Heart left ventricle (tissue), 16 donors: ENCODE measurements at regions not wholly inside any gene's neighbourhood (a gene's known extent, or its start where the extent isn't known, plus 50 kb on each side); places are given as distances from the start of the nearest gene placed in this dataset.

Experiments
- ATAC-seq, 4 donors: fragments of 200-7000 bp; cut with Tn5 transposase; one replicate each; pipeline ENCODE4 v1.9.1; 2020 to 2022; ENCODE audit warnings: moderate library complexity in 4 of 4, mild to moderate bottlenecking in 3 of 4, moderate number of reproducible peaks in 1 of 4
- DNase-seq, 5 donors: peaks; one replicate each; pipeline ENCODE4 v3.0.0-alpha.2; 2020
- H3K27ac ChIP-seq, 12 donors: fragments of 200-600 bp; sonication (generic) in 4 of 12; one replicate each; pipeline versions ENCODE4 v1.5.0 to v1.8.0; 2016 to 2022; ENCODE audit warnings: mild to moderate bottlenecking in 2 of 12
- H3K27me3 ChIP-seq, 9 donors: fragments of 200-600 bp; sonication (generic) in 2 of 9; one replicate each; pipeline versions ENCODE4 v1.5.1 to v1.8.0; 2016 to 2022; ENCODE audit warnings: mild to moderate bottlenecking in 3 of 9
- H3K36me3 ChIP-seq, 9 donors: fragments of 200-600 bp; sonication (generic) in 2 of 9; one replicate each; pipeline versions ENCODE4 v1.5.0 to v1.8.0; 2018 to 2022; ENCODE audit warnings: mild to moderate bottlenecking in 2 of 9
- H3K4me1 ChIP-seq, 12 donors: fragments of 200-600 bp; sonication (generic) in 4 of 12; one replicate each; pipeline versions ENCODE4 v1.5.0 to v1.8.0; 2016 to 2022; ENCODE audit warnings: mild to moderate bottlenecking in 3 of 12
- H3K4me3 ChIP-seq, 12 donors: fragments of 200-600 bp; sonication (generic) in 4 of 12; one replicate each; pipeline versions ENCODE4 v1.5.0 to v1.8.0; 2017 to 2022; ENCODE audit warnings: mild to moderate bottlenecking in 9 of 12, moderate library complexity in 4 of 12
- H3K9me3 ChIP-seq, 12 donors: fragments of 200-600 bp; sonication (generic) in 4 of 12; one replicate each; pipeline versions ENCODE4 v1.5.0 to v1.8.0; 2016 to 2022; ENCODE audit warnings: mild to moderate bottlenecking in 1 of 12
- POLR2A ChIP-seq, 2 donors: fragments of 450-650 bp; IDR thresholded peaks; one replicate each; pipeline ENCODE4 v1.6.1; 2017; ENCODE audit warnings: antibody characterized with exemption in 2 of 2, mild to moderate bottlenecking in 2 of 2, moderate library complexity in 2 of 2
- WGBS, 4 donors: extraction: QIAGEN DNeasy Blood & Tissue Kit in 2 of 4; methylation state at CpG; one replicate each; pipeline versions ENCODE4 v1.1.5 to v1.1.7; 2013 to 2018; 5-methylcytosine and 5-hydroxymethylcytosine counted together
- intact Hi-C, 10 donors: fragments of 100-400 bp; cut with DNase I; formaldehyde crosslinking; loops; one replicate each; pipeline versions ENCODE4 v1.11.1 to v1.14.2; 2022
- TF ChIP-seq, protein P1 (sequence below), 12 donors: fragments of 200-600 bp; sonication (generic) in 4 of 12; IDR thresholded peaks; one replicate each; pipeline versions ENCODE4 v1.5.0 to v1.8.0; 2018 to 2022; ENCODE audit warnings: antibody characterized with exemption in 12 of 12, mild to moderate bottlenecking in 5 of 12
- donor health status: ischemic (EF 13 %, LVEDD 7.1; RV severe dilation, severe dysfunction).
- donor health status: healthy with polysubstance abuse.
- donor health status: DM: no; HTN: yes; CAD: no.
- donor health status: DM: no; HTN: no; CAD: no.
- donor health status: ischemic (EF 25% LVEDD 6.9; RV normal size, moderate dysfunction).
- donor health status: ischemic (EF 25% LVEDD 5.7; RV mildly dilated, moderate dysfunction).
- donor health status: healthy.
- donor health status: DM: yes; HTN: yes; CAD: no.
- donor health status: ischemic (EF 35%, LVEDD 5.7; RV mildly dilated, moderate dysfunction).
- donor health status: nonischemic (EF 11% LVEDD 7.7; RV severe dilation, severe dysfunction).
- donor health status: DM: yes; HTN: yes; CAD: no.
- donor health status: PGD.
- donor health status: ischemic (EF 29% LVEDD 5.4; RV normal size, mild dysfunction).
- donor health status: nonischemic (EF 23%, LVEDD 6.1; RV moderate dilation, normal function).

DNA sequence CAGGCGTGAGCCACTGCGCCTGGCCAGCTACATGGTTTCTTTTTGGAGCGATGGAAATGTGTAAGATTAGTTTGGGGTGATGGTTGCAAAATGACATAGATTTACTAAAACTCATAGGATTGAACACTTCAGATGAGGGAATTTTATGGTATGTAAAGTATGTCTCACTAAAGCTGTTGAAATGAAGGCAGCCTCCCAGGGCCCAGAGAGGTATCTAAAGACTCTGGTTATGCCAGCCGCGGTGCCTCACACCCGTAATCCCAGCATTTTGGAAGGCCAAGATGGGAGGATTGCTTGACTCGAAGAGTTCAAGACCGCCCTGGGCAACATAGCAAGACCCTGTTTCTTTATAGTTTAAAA lies 254.9 kb downstream of the PARN start:
- Histone ChIP-seq H3K27ac (no peak overlapping the region), H3K4me3 (no peak overlapping the region), H3K9me3 (no peaks in the 10 kb centered on the region), H3K27me3 (no peaks in the 10 kb centered on the region), H3K4me1 (peaks cover 0 to 7% (median 0%) of the 10 kb centered on the region in 12 donors), H3K36me3 (no peaks in the 10 kb centered on the region)
- WGBS, 4 donors: 90 to 94% (median 92%) methylated on average over 8 of the region's 8 CpGs
- DNase-seq: no peak
- TF ChIP-seq, protein P1, sequence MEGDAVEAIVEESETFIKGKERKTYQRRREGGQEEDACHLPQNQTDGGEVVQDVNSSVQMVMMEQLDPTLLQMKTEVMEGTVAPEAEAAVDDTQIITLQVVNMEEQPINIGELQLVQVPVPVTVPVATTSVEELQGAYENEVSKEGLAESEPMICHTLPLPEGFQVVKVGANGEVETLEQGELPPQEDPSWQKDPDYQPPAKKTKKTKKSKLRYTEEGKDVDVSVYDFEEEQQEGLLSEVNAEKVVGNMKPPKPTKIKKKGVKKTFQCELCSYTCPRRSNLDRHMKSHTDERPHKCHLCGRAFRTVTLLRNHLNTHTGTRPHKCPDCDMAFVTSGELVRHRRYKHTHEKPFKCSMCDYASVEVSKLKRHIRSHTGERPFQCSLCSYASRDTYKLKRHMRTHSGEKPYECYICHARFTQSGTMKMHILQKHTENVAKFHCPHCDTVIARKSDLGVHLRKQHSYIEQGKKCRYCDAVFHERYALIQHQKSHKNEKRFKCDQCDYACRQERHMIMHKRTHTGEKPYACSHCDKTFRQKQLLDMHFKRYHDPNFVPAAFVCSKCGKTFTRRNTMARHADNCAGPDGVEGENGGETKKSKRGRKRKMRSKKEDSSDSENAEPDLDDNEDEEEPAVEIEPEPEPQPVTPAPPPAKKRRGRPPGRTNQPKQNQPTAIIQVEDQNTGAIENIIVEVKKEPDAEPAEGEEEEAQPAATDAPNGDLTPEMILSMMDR (IDR thresholded peaks at IDR 0.05): no peak
- no peak for TF ChIP-seq POLR2A (IDR thresholded peaks at IDR 0.05)
- intact Hi-C loops: no loop called here
- ATAC-seq: no peak

DNA sequence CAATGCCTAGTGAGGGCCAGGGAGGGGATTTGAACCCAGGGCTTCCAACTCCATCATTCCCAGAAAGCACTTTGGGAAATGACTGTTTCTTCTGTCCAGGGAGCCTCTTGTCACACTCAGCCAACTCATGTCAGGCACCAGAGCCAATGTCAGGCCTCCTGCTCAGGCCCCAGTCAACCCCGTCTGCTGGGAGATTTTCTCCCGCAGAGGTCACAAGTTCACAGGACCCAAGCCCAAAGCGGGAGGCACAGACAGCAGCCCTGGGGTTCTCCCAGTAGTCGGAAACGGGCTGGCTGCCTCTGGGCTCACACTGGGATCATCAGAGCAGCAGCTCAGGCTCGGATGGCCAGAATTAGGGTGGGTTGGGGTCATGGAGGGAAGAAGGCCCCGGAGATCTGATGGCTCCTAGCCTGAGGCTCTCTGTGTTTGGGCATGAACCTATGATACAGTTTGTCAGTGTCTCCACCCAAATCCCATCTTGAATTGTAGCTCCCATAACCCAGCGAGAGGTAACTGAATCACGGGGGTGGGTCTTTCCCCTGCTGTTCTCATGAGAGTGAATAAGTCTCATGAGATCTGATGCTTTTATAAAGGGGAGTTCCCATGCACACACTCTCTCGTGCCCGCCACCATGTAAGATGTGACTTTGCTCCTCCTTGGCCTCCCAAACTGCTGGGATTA lies 255.5 kb downstream of the PARN start:
- 82 to 92% (median 84%) methylated on average over 4 to 11 of the region's 11 CpGs for WGBS, 4 donors
- Histone ChIP-seq H3K9me3 (no peaks in the 10 kb centered on the region), H3K4me3 (no peak overlapping the region), H3K36me3 (no peaks in the 10 kb centered on the region), H3K4me1 (peaks cover 0 to 7% (median 0%) of the 10 kb centered on the region in 12 donors), H3K27me3 (no peaks in the 10 kb centered on the region), H3K27ac (no peak overlapping the region)
- intact Hi-C loops: no loop called here
- no peak for TF ChIP-seq POLR2A (IDR thresholded peaks at IDR 0.05)
- TF ChIP-seq, protein P1 (IDR thresholded peaks at IDR 0.05): no peak
- DNase-seq (no peak), ATAC-seq (no peak)

DNA sequence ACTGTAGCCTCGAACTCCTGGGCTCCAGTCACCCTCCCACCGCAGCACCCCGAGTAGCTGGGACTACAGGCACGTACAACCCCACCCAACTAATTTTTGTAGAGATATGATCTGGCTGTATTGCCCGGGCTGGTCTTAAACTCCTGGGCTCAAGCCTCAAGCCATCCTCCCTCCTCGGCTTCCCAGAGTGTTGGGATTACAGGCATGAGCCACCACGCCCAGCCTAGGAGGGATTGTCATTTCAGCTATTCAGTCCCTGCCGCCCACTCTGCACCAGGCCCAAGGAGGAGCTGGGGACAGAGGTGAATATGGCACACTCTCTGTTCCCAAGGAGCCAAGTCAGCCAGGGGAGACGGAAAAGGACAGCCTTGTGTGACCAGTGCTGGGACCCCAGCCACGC lies 256.2 kb downstream of the PARN start:
- no peaks in the 10 kb centered on the region for H3K27me3 ChIP-seq
- DNase-seq (no peak), ATAC-seq (no peak)
- H3K4me1 ChIP-seq: peaks cover 0 to 7% (median 0%) of the 10 kb centered on the region in 12 donors
- no peak overlapping the region for H3K4me3 ChIP-seq
- H3K36me3 ChIP-seq: no peaks in the 10 kb centered on the region
- TF ChIP-seq POLR2A (IDR thresholded peaks at IDR 0.05): no peak
- TF ChIP-seq, protein P1 (IDR thresholded peaks at IDR 0.05): no peak
- H3K27ac ChIP-seq: no peak overlapping the region
- 88 to 90% (median 89%) methylated on average over 10 of the region's 10 CpGs for WGBS, 4 donors
- H3K9me3 ChIP-seq: no peaks in the 10 kb centered on the region
- intact Hi-C loops: no loop called here

DNA sequence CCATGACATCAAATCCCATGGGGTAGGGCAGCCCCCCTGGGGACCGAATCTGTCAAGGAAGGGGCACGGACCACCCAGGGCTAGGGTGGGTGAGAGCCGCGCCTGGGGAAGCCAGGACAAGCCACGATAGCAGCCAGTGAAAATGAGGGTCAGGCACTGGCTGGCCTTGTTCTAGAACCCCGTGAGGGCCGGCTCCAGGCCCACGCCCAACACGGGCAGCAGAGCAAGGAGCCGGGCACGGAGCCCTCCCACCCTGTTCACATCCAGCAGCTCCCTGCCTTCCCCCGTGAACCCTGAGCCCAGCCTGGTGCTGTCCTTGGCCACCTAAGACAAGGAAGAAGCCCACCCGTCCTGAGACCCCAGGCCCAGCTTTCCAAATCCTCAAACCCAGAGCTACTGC lies 256.7 kb downstream of the PARN start:
- intact Hi-C loops: no loop called here
- H3K27ac ChIP-seq: no peak overlapping the region
- H3K4me3 ChIP-seq: no peak overlapping the region
- H3K9me3 ChIP-seq: no peaks in the 10 kb centered on the region
- H3K4me1 ChIP-seq: peaks cover 0 to 7% (median 0%) of the 10 kb centered on the region in 12 donors
- no peaks in the 10 kb centered on the region for H3K36me3 ChIP-seq
- no peaks in the 10 kb centered on the region for H3K27me3 ChIP-seq
- TF ChIP-seq, protein P1 (IDR thresholded peaks at IDR 0.05): no peak
- TF ChIP-seq POLR2A (IDR thresholded peaks at IDR 0.05): no peak
- DNase-seq (no peak), ATAC-seq (no peak)
- WGBS, 4 donors: 87 to 94% (median 92%) methylated on average over 4 to 13 of the region's 13 CpGs
